ENCODE measurements at regions not wholly inside any gene's neighbourhood (a gene's known extent, or its start where the extent isn't known, plus 50 kb on each side); places are given as distances from the start of the nearest gene placed in this dataset.

DNA sequence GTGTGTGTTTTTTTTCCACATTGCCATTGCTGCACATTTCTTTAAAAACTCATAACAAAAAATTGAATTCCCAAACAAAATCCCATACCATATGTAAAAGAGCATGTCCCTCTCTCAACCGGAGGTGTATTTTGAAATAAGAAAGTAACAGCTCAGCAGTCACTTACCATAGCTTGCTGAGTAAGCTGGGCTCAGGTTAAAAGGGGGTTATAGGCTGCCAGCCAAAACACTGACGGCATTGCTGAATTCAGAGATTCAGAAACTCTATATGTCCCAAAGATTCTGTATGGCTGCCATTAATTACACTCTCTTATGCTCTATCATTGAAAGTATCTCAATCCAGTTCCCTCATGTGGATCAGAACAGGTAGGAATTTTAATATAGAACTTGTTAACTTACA is 276.0 kb downstream of the FOXG1 start (continued):
- TF ChIP-seq, protein P1, sequence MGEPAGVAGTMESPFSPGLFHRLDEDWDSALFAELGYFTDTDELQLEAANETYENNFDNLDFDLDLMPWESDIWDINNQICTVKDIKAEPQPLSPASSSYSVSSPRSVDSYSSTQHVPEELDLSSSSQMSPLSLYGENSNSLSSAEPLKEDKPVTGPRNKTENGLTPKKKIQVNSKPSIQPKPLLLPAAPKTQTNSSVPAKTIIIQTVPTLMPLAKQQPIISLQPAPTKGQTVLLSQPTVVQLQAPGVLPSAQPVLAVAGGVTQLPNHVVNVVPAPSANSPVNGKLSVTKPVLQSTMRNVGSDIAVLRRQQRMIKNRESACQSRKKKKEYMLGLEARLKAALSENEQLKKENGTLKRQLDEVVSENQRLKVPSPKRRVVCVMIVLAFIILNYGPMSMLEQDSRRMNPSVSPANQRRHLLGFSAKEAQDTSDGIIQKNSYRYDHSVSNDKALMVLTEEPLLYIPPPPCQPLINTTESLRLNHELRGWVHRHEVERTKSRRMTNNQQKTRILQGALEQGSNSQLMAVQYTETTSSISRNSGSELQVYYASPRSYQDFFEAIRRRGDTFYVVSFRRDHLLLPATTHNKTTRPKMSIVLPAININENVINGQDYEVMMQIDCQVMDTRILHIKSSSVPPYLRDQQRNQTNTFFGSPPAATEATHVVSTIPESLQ (CRISPR knock-in tag; IDR thresholded peaks at IDR 0.05): no peak
- TF ChIP-seq KAT7 (CRISPR knock-in tag; IDR thresholded peaks at IDR 0.05; ENCODE audit: borderline replicate concordance): no peak
- TF ChIP-seq NFE2L1 (CRISPR knock-in tag; IDR thresholded peaks at IDR 0.05): no peak
- TF ChIP-seq, protein P2, sequence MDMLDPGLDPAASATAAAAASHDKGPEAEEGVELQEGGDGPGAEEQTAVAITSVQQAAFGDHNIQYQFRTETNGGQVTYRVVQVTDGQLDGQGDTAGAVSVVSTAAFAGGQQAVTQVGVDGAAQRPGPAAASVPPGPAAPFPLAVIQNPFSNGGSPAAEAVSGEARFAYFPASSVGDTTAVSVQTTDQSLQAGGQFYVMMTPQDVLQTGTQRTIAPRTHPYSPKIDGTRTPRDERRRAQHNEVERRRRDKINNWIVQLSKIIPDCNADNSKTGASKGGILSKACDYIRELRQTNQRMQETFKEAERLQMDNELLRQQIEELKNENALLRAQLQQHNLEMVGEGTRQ (CRISPR knock-in tag; IDR thresholded peaks at IDR 0.05): no peak

DNA sequence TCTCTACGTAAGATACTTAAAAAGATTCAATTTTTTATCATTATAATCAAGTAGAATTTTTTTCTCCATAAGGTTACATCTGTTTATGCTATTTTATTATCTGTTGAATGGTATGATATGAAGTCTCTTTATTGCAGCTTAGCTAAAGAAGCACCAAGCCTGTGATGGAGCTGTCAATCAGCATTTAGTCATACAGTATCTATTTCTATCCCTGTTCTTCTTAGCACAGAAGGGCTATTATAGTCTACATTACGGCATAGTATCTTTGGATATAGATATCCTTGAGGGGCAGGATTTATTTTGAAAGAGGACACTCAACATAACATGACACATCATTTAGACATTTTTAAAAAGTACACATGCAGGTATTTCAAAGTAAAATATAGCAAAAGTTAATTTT is 277.1 kb downstream of the FOXG1 start:
- Mint-ChIP-seq H3K27me3 (ENCODE audit: low read depth) (no peaks in the 10 kb centered on the region), H3K4me3 (no peak overlapping the region), H3K9me3 (peaks cover 7% of the 10 kb centered on the region), H3K4me1 (peaks cover 8% of the 10 kb centered on the region), H3K27ac (no peak overlapping the region), H3K36me3 (no peaks in the 10 kb centered on the region)
- no peak for DNase-seq (ENCODE audit: low spot score)
- POLR2A ChIA-PET: no interaction called here
- CTCF ChIA-PET: no interaction called here
- no peak for ATAC-seq
- TF ChIP-seq SP1 (CRISPR knock-in tag; conservative IDR thresholded peaks at IDR 0.05) (no peak), EMX1 (CRISPR knock-in tag; IDR thresholded peaks at IDR 0.05) (no peak), FOXK1 (CRISPR knock-in tag; IDR thresholded peaks at IDR 0.05) (no peak), ESRRA (CRISPR knock-in tag; IDR thresholded peaks at IDR 0.05; ENCODE audit: borderline replicate concordance) (no peak), SMAD4 (CRISPR knock-in tag; IDR thresholded peaks at IDR 0.05) (no peak)

DNA sequence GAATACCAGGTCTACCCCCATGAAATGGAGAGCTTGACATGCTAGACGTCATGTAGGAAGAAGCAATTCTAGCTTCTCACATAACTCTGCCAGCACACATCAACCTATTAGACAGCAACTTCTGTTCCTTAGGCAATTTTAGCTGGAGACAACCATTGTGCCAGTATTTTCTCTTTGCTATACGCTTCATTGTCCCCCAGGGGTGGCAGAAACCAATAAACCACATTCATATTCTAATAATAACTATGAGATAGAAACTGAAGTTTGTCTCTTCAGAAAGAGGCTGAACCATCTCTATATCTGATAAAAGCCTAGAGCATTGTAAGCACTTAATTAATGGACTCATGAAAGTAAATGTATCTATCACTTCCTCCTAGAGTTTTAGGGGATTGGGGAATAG is 278.6 kb downstream of the FOXG1 start:
- Mint-ChIP-seq H3K27me3 (ENCODE audit: low read depth) (no peaks in the 10 kb centered on the region), H3K9me3 (peaks cover 17% of the 10 kb centered on the region), H3K36me3 (peaks cover 2% of the 10 kb centered on the region), H3K27ac (no peak overlapping the region), H3K4me3 (no peak overlapping the region), H3K4me1 (no peaks in the 10 kb centered on the region)
- ChIA-PET CTCF (no interaction called here), POLR2A (no interaction called here)
- DNase-seq (ENCODE audit: low spot score) (no peak), ATAC-seq (no peak)
- TF ChIP-seq, protein P3, sequence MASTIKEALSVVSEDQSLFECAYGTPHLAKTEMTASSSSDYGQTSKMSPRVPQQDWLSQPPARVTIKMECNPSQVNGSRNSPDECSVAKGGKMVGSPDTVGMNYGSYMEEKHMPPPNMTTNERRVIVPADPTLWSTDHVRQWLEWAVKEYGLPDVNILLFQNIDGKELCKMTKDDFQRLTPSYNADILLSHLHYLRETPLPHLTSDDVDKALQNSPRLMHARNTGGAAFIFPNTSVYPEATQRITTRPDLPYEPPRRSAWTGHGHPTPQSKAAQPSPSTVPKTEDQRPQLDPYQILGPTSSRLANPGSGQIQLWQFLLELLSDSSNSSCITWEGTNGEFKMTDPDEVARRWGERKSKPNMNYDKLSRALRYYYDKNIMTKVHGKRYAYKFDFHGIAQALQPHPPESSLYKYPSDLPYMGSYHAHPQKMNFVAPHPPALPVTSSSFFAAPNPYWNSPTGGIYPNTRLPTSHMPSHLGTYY (CRISPR knock-in tag; IDR thresholded peaks at IDR 0.05): no peak
- TF ChIP-seq NFE2L1 (CRISPR knock-in tag; IDR thresholded peaks at IDR 0.05): no peak
- TF ChIP-seq, protein P4, sequence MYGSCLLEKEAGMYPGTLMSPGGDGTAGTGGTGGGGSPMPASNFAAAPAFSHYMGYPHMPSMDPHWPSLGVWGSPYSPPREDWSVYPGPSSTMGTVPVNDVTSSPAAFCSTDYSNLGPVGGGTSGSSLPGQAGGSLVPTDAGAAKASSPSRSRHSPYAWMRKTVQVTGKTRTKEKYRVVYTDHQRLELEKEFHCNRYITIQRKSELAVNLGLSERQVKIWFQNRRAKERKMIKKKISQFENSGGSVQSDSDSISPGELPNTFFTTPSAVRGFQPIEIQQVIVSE (CRISPR knock-in tag; IDR thresholded peaks at IDR 0.05; ENCODE audit: borderline replicate concordance): no peak
- no peak for TF ChIP-seq SOX15 (CRISPR knock-in tag; IDR thresholded peaks at IDR 0.05)
- TF ChIP-seq, protein P5, sequence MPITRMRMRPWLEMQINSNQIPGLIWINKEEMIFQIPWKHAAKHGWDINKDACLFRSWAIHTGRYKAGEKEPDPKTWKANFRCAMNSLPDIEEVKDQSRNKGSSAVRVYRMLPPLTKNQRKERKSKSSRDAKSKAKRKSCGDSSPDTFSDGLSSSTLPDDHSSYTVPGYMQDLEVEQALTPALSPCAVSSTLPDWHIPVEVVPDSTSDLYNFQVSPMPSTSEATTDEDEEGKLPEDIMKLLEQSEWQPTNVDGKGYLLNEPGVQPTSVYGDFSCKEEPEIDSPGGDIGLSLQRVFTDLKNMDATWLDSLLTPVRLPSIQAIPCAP (CRISPR knock-in tag; IDR thresholded peaks at IDR 0.05): no peak
- TF ChIP-seq, protein P6, sequence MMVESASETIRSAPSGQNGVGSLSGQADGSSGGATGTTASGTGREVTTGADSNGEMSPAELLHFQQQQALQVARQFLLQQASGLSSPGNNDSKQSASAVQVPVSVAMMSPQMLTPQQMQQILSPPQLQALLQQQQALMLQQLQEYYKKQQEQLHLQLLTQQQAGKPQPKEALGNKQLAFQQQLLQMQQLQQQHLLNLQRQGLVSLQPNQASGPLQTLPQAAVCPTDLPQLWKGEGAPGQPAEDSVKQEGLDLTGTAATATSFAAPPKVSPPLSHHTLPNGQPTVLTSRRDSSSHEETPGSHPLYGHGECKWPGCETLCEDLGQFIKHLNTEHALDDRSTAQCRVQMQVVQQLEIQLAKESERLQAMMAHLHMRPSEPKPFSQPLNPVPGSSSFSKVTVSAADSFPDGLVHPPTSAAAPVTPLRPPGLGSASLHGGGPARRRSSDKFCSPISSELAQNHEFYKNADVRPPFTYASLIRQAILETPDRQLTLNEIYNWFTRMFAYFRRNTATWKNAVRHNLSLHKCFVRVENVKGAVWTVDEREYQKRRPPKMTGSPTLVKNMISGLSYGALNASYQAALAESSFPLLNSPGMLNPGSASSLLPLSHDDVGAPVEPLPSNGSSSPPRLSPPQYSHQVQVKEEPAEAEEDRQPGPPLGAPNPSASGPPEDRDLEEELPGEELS (CRISPR knock-in tag; IDR thresholded peaks at IDR 0.05): no peak
- TF ChIP-seq, protein P7, sequence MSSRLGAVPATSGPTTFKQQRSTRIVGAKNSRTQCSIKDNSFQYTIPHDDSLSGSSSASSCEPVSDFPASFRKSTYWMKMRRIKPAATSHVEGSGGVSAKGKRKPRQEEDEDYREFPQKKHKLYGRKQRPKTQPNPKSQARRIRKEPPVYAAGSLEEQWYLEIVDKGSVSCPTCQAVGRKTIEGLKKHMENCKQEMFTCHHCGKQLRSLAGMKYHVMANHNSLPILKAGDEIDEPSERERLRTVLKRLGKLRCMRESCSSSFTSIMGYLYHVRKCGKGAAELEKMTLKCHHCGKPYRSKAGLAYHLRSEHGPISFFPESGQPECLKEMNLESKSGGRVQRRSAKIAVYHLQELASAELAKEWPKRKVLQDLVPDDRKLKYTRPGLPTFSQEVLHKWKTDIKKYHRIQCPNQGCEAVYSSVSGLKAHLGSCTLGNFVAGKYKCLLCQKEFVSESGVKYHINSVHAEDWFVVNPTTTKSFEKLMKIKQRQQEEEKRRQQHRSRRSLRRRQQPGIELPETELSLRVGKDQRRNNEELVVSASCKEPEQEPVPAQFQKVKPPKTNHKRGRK (CRISPR knock-in tag; IDR thresholded peaks at IDR 0.05; ENCODE audit: borderline replicate concordance): no peak
- TF ChIP-seq, protein P8, sequence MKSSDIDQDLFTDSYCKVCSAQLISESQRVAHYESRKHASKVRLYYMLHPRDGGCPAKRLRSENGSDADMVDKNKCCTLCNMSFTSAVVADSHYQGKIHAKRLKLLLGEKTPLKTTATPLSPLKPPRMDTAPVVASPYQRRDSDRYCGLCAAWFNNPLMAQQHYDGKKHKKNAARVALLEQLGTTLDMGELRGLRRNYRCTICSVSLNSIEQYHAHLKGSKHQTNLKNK (CRISPR knock-in tag; IDR thresholded peaks at IDR 0.05): no peak
- no peak for TF ChIP-seq NR1H2 (CRISPR knock-in tag; IDR thresholded peaks at IDR 0.05)
- TF ChIP-seq, protein P9, sequence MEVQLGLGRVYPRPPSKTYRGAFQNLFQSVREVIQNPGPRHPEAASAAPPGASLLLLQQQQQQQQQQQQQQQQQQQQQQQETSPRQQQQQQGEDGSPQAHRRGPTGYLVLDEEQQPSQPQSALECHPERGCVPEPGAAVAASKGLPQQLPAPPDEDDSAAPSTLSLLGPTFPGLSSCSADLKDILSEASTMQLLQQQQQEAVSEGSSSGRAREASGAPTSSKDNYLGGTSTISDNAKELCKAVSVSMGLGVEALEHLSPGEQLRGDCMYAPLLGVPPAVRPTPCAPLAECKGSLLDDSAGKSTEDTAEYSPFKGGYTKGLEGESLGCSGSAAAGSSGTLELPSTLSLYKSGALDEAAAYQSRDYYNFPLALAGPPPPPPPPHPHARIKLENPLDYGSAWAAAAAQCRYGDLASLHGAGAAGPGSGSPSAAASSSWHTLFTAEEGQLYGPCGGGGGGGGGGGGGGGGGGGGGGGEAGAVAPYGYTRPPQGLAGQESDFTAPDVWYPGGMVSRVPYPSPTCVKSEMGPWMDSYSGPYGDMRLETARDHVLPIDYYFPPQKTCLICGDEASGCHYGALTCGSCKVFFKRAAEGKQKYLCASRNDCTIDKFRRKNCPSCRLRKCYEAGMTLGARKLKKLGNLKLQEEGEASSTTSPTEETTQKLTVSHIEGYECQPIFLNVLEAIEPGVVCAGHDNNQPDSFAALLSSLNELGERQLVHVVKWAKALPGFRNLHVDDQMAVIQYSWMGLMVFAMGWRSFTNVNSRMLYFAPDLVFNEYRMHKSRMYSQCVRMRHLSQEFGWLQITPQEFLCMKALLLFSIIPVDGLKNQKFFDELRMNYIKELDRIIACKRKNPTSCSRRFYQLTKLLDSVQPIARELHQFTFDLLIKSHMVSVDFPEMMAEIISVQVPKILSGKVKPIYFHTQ (CRISPR knock-in tag; IDR thresholded peaks at IDR 0.05): no peak
- TF ChIP-seq, protein P10, sequence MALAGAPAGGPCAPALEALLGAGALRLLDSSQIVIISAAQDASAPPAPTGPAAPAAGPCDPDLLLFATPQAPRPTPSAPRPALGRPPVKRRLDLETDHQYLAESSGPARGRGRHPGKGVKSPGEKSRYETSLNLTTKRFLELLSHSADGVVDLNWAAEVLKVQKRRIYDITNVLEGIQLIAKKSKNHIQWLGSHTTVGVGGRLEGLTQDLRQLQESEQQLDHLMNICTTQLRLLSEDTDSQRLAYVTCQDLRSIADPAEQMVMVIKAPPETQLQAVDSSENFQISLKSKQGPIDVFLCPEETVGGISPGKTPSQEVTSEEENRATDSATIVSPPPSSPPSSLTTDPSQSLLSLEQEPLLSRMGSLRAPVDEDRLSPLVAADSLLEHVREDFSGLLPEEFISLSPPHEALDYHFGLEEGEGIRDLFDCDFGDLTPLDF (CRISPR knock-in tag; IDR thresholded peaks at IDR 0.05): no peak
- no peak for TF ChIP-seq ZNF396 (CRISPR knock-in tag; IDR thresholded peaks at IDR 0.05; ENCODE audit: borderline replicate concordance)

Data from WTC11 (cell line).